H7 (cell line): ENCODE measurements at regions not wholly inside any gene's neighbourhood (a gene's known extent, or its start where the extent isn't known, plus 50 kb on each side); places are given as distances from the start of the nearest gene placed in this dataset.

Source experiments
- DNase-seq: peaks from one replicate; pipeline ENCODE4 v3.0.0; 2012
- H3K27me3 ChIP-seq: 2 replicates; pipeline ENCODE4 v1.6.0; 2011; ENCODE audit warnings: mild to moderate bottlenecking, low read length; ENCODE audit not compliant: control insufficient read depth, insufficient read depth
- H3K36me3 ChIP-seq: replicated peaks from 2 replicates; pipeline ENCODE4 v1.5.1; 2011; ENCODE audit warnings: low read length; ENCODE audit not compliant: control insufficient read depth, insufficient read depth
- H3K4me3 ChIP-seq: 2 replicates; pipeline ENCODE4 v1.5.1; 2011; ENCODE audit warnings: low read depth, mild to moderate bottlenecking, control low read depth, low read length, moderate library complexity; ENCODE audit not compliant: insufficient read depth

DNA sequence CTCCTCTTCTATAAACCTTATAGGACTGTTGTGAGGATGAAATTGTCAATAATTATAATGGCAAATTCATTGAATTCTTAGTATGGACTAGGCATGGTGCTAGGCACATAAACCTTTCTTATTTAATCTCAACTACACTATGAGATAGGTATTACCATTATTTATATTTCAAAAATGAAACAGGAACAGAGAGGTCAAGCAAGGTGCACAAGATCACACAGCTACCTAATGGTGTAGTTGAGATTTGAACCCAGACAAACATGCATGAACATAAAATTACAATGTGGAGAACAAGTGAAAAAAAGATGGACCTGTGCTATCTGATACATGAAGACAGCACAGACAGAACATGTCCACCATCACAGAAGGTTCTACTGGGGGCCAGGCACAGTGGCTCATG is 156.7 kb downstream of the AXIN2 start:
- no peak for DNase-seq
- Histone ChIP-seq H3K4me3 (no peak overlapping the region), H3K27me3 (no peaks in the 10 kb centered on the region), H3K36me3 (no peaks in the 10 kb centered on the region)

DNA sequence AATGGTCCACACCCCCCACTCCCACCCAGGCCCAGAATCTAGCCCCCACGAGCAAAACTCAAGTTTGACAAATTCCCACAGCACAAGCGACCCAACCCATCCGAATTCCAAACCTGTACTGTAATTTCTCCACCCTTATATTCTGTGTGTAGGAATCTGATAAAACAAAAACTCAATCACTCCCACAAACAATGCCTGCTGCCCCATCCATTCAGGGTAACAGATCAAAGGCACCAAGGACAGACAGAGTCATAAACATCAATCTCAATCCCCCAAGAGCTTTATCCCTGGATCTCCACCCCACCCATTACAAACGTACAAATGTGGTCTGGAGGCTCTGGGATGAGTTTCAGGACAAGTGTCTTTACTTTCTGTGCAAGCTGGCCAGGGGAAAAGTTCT is 157.8 kb downstream of the AXIN2 start:
- Histone ChIP-seq H3K27me3 (no peaks in the 10 kb centered on the region), H3K36me3 (no peaks in the 10 kb centered on the region), H3K4me3 (no peak overlapping the region)
- no peak for DNase-seq

DNA sequence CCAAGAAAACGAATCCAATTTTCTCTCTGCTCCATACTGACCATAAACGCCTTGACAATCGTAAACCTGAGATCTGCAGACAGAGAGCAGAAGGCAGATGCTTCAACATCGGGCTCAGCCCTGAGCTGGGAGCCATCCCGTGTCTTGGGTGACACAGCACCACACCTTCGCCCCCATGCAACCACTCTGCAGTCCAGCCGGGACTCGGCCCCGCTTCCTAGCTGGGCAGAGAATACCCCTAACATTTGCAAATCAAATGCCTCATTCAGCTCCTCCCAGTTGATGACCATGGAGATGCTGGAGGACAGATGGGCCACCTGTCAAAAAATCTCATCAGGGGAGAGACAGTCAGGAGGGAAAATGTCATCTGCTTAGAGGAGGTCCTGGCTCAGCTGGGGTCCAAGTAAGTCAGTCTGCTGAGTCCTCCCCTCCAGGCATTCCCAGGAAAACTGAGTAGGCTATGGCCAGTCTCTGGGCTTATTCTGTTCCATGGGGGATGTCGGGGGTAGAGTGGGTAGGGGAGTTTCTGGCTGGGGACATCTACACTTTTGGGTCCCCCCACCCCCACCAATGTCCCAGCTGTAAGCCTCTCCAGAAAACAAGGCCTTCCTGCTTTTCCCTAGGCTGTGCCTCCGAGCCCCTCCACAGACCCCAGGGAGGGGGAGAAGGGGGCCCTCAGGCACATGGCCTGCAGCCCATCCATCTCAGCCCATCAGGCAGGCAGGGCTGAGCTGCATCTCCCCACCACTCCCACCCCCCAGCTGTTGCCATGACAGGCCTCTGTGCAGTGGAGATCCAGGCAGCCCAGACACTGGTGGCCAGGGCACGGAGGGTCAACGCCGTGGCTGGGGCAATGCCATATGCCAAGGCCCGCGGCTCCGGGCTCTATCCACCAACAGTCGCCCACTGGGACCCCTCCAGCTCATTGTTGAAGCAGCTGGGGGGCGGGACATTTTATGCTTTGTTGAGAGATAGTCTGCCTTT is 158.6 kb downstream of the AXIN2 start:
- no peaks in the 10 kb centered on the region for H3K27me3 ChIP-seq
- DNase-seq, result no peak
- H3K4me3 ChIP-seq, result no peak overlapping the region
- H3K36me3 ChIP-seq, result no peaks in the 10 kb centered on the region

DNA sequence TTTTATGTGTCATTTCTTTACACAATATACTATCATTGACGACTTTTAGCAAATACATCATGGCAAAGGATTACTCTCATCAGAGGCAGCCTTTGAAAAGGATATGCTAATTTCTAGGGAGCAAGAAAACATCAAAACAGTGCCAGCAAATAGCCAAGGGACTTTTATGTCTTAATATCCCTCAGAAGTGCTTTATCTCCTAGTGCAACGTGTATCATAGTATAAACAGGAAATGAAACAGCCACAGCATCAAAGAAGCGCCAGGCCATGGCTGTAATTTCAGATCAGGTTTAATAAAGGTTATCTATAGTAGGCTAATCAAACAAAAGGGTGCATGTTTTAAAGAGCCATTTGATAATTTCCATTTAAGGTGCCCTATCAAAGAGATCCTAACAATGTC is 159.9 kb downstream of the AXIN2 start:
- H3K36me3 ChIP-seq, result no peaks in the 10 kb centered on the region
- H3K27me3 ChIP-seq, result no peaks in the 10 kb centered on the region
- no peak overlapping the region for H3K4me3 ChIP-seq
- no peak for DNase-seq

GRCh38 chr17:65400701-65401100 is 160.7 kb downstream of the AXIN2 start:
- no peak for DNase-seq
- no peaks in the 10 kb centered on the region for H3K36me3 ChIP-seq
- no peak overlapping the region for H3K4me3 ChIP-seq
- no peaks in the 10 kb centered on the region for H3K27me3 ChIP-seq

- DNase-seq, result no peak
- Histone ChIP-seq H3K27me3 (no peaks in the 10 kb centered on the region), H3K36me3 (no peaks in the 10 kb centered on the region), H3K4me3 (no peak overlapping the region)
Measured at GRCh38 chr17:65398040-65398787, 163.2 kb downstream of the AXIN2 start.

- Histone ChIP-seq H3K4me3 (no peak overlapping the region), H3K27me3 (no peaks in the 10 kb centered on the region), H3K36me3 (no peaks in the 10 kb centered on the region)
- no peak for DNase-seq
Measured at GRCh38 chr17:65395924-65396323, 165.5 kb downstream of the AXIN2 start.

DNA sequence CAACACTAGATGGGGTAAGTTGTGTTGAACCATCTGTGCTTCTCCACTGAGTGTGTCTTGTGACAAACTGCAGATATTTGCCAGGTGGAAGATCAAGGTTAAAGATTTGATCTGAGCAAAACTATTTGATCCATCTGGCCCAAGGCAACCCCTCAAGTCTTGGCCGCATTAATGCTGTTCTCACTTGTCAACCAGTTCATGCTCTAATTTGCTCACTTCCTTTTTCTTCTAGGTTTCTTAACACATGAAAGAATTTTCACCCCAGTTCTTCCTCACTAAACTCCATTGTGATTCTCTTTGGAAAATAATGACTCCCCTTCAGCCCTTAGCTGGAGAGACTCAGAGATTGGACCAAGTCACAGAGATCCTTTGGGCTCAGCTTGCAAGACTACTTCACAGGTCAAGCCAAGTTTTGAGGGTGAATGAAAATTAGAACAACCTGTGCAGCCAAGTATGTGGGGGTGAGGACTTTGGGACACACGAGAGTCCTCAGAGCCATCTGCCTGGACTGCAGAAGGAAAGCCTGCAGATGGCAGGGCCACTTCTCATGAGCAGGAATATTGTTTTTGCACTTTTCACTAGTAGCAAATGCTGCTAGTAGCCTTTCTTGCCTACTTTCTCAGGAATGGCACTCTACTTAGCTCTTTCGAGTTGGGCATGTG is 166.5 kb downstream of the AXIN2 start:
- DNase-seq, result no peak
- Histone ChIP-seq H3K27me3 (no peaks in the 10 kb centered on the region), H3K36me3 (no peaks in the 10 kb centered on the region), H3K4me3 (no peak overlapping the region)

DNA sequence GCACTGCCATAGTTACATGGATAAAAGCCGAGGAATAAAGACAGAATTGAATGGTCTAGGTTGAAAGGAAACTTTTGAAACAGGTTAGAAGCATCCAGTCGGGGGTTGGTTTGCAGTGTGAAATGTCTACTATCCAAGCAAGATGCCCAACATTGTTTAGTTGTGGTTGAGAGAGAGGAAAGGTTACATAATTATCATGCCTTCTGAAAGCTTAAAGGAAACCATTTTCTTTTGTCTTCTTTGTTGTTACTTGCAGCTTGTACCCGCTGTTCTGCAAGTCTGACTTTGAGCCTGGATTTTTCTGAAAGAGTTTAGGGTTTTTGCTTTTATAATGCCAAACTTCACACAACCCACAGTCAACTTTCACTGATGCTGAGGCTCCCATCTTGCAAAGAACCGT is 167.9 kb downstream of the AXIN2 start:
- Histone ChIP-seq H3K36me3 (no peaks in the 10 kb centered on the region), H3K4me3 (no peak overlapping the region), H3K27me3 (no peaks in the 10 kb centered on the region)
- no peak for DNase-seq

DNA sequence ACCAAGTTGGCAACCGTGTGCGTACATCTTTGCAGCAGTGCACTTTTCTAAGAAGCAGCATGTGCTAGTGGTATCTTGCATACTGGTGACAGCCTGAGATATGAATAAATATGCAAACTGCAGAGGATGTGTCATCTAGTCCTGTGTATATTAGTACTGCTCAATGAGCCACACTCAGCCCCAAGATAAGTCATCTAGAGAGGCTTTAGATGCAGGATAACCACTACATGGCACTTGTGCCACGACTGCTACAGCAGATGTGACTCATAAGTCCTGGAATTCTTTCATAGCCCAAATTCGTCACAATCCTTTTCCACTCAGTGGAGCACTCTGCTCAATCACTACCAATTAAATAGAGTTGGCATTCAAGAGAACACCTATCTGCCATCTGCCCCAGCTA is 171.5 kb downstream of the AXIN2 start:
- no peaks in the 10 kb centered on the region for H3K36me3 ChIP-seq
- no peak overlapping the region for H3K4me3 ChIP-seq
- no peaks in the 10 kb centered on the region for H3K27me3 ChIP-seq
- DNase-seq, result no peak

- Histone ChIP-seq H3K27me3 (no peaks in the 10 kb centered on the region), H3K36me3 (no peaks in the 10 kb centered on the region)
- DNase-seq, result no peak
Measured at GRCh38 chr17:65389426-65389825, 172.0 kb downstream of the AXIN2 start.

GRCh38 chr17:65388911-65389310 is 172.5 kb downstream of the AXIN2 start:
- no peaks in the 10 kb centered on the region for H3K27me3 ChIP-seq
- H3K36me3 ChIP-seq, result no peaks in the 10 kb centered on the region
- no peak for DNase-seq
- H3K4me3 ChIP-seq, result no peak overlapping the region

More at GRCh38 chr17:65389426-65389825, 172.0 kb downstream of the AXIN2 start:
- H3K4me3 ChIP-seq, result no peak overlapping the region

DNA sequence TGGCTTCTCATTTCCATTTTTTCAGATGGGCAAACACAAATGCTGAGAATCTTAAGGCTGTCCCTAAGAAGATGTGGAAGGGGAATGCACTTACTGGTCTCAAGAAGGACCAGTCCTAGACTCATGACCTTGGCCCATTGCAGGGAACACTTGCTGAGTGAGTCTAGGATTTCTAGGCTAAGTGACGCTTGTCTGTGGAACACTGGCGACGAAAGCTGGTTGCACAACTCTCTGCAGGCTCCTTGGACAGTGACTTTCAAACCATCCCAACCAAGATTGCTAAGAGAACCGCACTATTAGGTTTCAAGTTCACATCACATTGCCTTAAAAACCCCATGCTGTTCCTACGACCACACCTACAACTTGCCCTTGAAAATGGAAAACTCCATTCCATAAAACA is 174.1 kb downstream of the AXIN2 start:
- no peak for DNase-seq
- no peak overlapping the region for H3K4me3 ChIP-seq
- no peaks in the 10 kb centered on the region for H3K36me3 ChIP-seq
- no peaks in the 10 kb centered on the region for H3K27me3 ChIP-seq

DNA sequence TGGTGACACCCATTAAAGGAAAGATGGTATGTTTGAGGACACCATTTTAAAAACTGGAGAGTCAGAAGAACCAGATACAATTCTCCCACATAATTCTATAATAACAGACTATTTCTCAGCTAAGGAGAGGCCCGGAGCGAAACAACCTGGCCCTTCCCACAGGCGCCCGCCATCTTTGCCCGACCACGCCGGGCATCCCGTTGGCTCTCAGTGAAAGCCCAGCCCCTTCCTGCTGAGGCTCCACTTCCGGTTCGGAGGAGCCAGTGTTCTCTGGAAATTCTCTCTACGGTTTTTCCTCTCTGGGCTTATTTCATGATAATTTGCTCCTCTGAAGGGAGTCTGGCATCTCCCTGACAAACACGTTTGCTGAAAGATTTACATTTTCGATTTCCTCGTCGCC is 175.7 kb downstream of the AXIN2 start:
- Histone ChIP-seq H3K27me3 (no peaks in the 10 kb centered on the region), H3K4me3 (no peak overlapping the region), H3K36me3 (no peaks in the 10 kb centered on the region)
- no peak for DNase-seq

- Histone ChIP-seq H3K36me3 (no peaks in the 10 kb centered on the region), H3K4me3 (no peak overlapping the region), H3K27me3 (no peaks in the 10 kb centered on the region)
- no peak for DNase-seq
Measured at GRCh38 chr17:65385071-65385470, 176.4 kb downstream of the AXIN2 start.
